Endothelial cell of umbilical vein (primary cell): ENCODE measurements at regions not wholly inside any gene's neighbourhood (a gene's known extent, or its start where the extent isn't known, plus 50 kb on each side); places are given as distances from the start of the nearest gene placed in this dataset.

Experiments
- BruUV-seq: library from RNA; stranded (reverse); fragments of 400-500 nt; replicated peaks from 2 replicates; lab custom pipeline; 2021; lab: Mats Ljungman, UMichigan
- CTCF ChIA-PET: fragments of 300-600, 350-600 bp; sonication (Branson Sonifier 250); formaldehyde crosslinking; loops from one replicate; lab custom pipeline; 2021; ENCODE audit warnings: antibody characterized with exemption, inconsistent platforms; lab: Charles Lee
- POLR2A ChIA-PET: fragments of 300-600, 350-600 bp; sonication (Branson Sonifier 250); formaldehyde crosslinking; loops from one replicate; lab custom pipeline; 2021; ENCODE audit warnings: antibody characterized with exemption, inconsistent platforms; lab: Charles Lee
- DNase-seq: peaks from one replicate; pipeline ENCODE4 v3.0.0-alpha.2; 2011; ENCODE audit warnings: low read depth, low spot score
- FAIRE-seq: peaks from 2 replicates; lab custom pipeline; 2011; peaks lifted over from hg19 to GRCh38; lab: Jason Lieb, UNC
- H2AFZ ChIP-seq: 2 replicates; pipeline ENCODE4 v1.6.0; 2012; ENCODE audit warnings: low read depth, low read length, control low read depth, inconsistent platforms
- H3K27ac ChIP-seq: 2 replicates; pipeline ENCODE4 v1.5.1; 2011; ENCODE audit warnings: low read depth, mild to moderate bottlenecking, control low read depth, low read length, moderate library complexity; ENCODE audit not compliant: insufficient read depth
- H3K27me3 ChIP-seq, 2 experiments: 2 replicates each; pipeline versions ENCODE4 v1.6.0 to v1.6.1; 2011; ENCODE audit warnings: low read length in 2 of 2, mixed read lengths in 1 of 2; ENCODE audit not compliant: control insufficient read depth in 2 of 2, insufficient read depth in 2 of 2
- H3K36me3 ChIP-seq, 2 experiments: 2 replicates in 1 of 2; 3 replicates in 1 of 2; pipeline ENCODE4 v1.5.1; 2011; ENCODE audit warnings: low read length in 2 of 2, mild to moderate bottlenecking in 1 of 2, moderate library complexity in 1 of 2; ENCODE audit not compliant: control insufficient read depth in 2 of 2, insufficient read depth in 2 of 2; ENCODE audit errors: extremely low read depth in 1 of 2
- H3K4me1 ChIP-seq: 3 replicates; pipeline ENCODE4 v1.5.1; 2011; ENCODE audit warnings: mild to moderate bottlenecking, low read length; ENCODE audit not compliant: control insufficient read depth, insufficient read depth; ENCODE audit errors: extremely low read depth
- H3K4me2 ChIP-seq: 2 replicates; pipeline ENCODE4 v1.6.1; 2011; ENCODE audit warnings: low read length, control low read depth, mixed read lengths; ENCODE audit not compliant: insufficient read depth
- H3K4me3 ChIP-seq, 3 experiments: fragments of 200-600 bp in 1 of 3; sonication (generic), shearing (Covaris generic) in 1 of 3; replicated peaks in 1 of 3; 2 replicates each; pipeline ENCODE4 v1.5.1; 2011 to 2016; ENCODE audit warnings: control low read depth in 3 of 3, low read length in 3 of 3, mild to moderate bottlenecking in 2 of 3, inconsistent platforms in 1 of 3, low read depth in 1 of 3, moderate library complexity in 1 of 3; ENCODE audit not compliant: insufficient read depth in 1 of 3
- H3K79me2 ChIP-seq: 2 replicates; pipeline ENCODE4 v1.6.0; 2012; ENCODE audit warnings: low read length, inconsistent platforms; ENCODE audit not compliant: control insufficient read depth, insufficient read depth
- H3K9ac ChIP-seq: replicated peaks from 2 replicates; pipeline ENCODE3; 2011; ENCODE audit warnings: low read length, control low read depth; ENCODE audit not compliant: insufficient read depth; ENCODE audit errors: extremely low read depth
- H3K9me1 ChIP-seq: replicated peaks from 3 replicates; pipeline ENCODE4 v1.6.0; 2011; ENCODE audit warnings: mild to moderate bottlenecking, low read length; ENCODE audit not compliant: control insufficient read depth, insufficient read depth; ENCODE audit errors: extremely low read depth
- H3K9me3 ChIP-seq: replicated peaks from 2 replicates; pipeline ENCODE4 v1.5.1; 2012; ENCODE audit warnings: low read length, inconsistent platforms; ENCODE audit not compliant: control insufficient read depth, insufficient read depth
- H4K20me1 ChIP-seq: replicated peaks from 2 replicates; pipeline ENCODE3; 2011; ENCODE audit warnings: mild to moderate bottlenecking, low read length; ENCODE audit not compliant: control insufficient read depth, insufficient read depth; ENCODE audit errors: extremely low read depth
- EZH2 ChIP-seq: IDR thresholded peaks from 2 replicates; pipeline ENCODE4 v1.6.1; 2012; ENCODE audit warnings: borderline replicate concordance, low read depth, mild to moderate bottlenecking, moderate library complexity, low read length, inconsistent platforms; ENCODE audit not compliant: severe bottlenecking
- FOS ChIP-seq: IDR thresholded peaks from 2 replicates; pipeline ENCODE4 v1.6.1; 2011; ENCODE audit warnings: mild to moderate bottlenecking, low read length, moderate library complexity, borderline replicate concordance; ENCODE audit not compliant: insufficient read depth
- GATA2 ChIP-seq: IDR thresholded peaks from 2 replicates; pipeline ENCODE4 v1.7.0; 2011; ENCODE audit warnings: low read depth, mild to moderate bottlenecking, moderate library complexity, mixed read lengths, low read length; ENCODE audit not compliant: insufficient read length, insufficient read depth
- JUN ChIP-seq: IDR thresholded peaks from 2 replicates; pipeline ENCODE4 v1.6.1; 2011; ENCODE audit warnings: borderline replicate concordance, low read depth; ENCODE audit not compliant: insufficient read length, insufficient read depth
- MYC ChIP-seq: IDR thresholded peaks from one replicate; pipeline ENCODE4 v1.6.1; 2011; ENCODE audit warnings: mild to moderate bottlenecking, low read depth, low read length
- POLR2A ChIP-seq: IDR thresholded peaks from 2 replicates; pipeline ENCODE4 v1.6.1; 2012; ENCODE audit warnings: low read depth, mild to moderate bottlenecking, control low read depth, low read length
- POLR2AphosphoS5 ChIP-seq: IDR thresholded peaks from 2 replicates; pipeline ENCODE4 v1.6.1; 2012; ENCODE audit warnings: low read depth, mild to moderate bottlenecking, control low read depth, low read length, moderate library complexity; ENCODE audit not compliant: insufficient read depth
- dilution Hi-C: fragments of 300-500 bp; cut with MboI; formaldehyde crosslinking; loops from one replicate; pipeline ENCODE4 v1.15.0; 2019; ENCODE audit warnings: low sequenced_read_pairs; ENCODE audit not compliant: extremely low pct_ligation_motif_present
- intact Hi-C: fragments of 100-400 bp; cut with micrococcal nuclease; formaldehyde crosslinking; loops from one replicate; pipeline ENCODE4 v1.10.0; 2022
- TF ChIP-seq, protein P1 (sequence below): IDR thresholded peaks from 2 replicates; pipeline ENCODE4 v1.6.1; 2011; ENCODE audit not compliant: insufficient read depth, insufficient read length
- TF ChIP-seq, protein P2 (sequence below), 2 donors: IDR thresholded peaks; 1 replicate in 1 of 2; 2 replicates in 1 of 2; pipeline ENCODE4 v1.5.1; 2011; ENCODE audit warnings: low read length in 2 of 2, mild to moderate bottlenecking in 2 of 2, moderate library complexity in 2 of 2, control low read depth in 1 of 2, inconsistent platforms in 1 of 2, low read depth in 1 of 2; ENCODE audit not compliant: insufficient read depth in 1 of 2; ENCODE audit errors: extremely low read depth in 1 of 2

DNA sequence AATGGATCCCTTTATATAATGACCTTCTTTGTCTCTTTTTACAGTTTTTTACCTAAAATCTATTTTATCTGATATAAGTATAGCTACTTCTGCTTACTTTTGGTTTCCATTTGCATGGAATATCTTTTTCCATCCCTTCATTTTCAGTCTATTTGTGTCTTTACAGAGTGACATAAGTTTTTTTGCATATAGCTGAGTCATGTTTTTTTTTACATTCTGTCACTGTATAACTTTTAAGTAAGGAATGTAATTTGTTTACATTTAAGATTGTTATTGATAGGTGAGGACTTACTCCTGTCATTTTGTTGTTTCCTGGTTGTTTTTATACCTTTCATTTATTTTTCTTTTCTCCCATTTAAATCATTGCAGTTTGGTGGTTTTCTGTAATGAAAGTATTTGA, 402.7 kb upstream of the ADGRL2 start:
- Histone ChIP-seq H3K36me3 (no peaks in the 10 kb centered on the region), H3K4me1 (no peaks in the 10 kb centered on the region), H3K4me2 (no peak overlapping the region), H3K27ac (no peak overlapping the region), H3K27me3 (no peaks in the 10 kb centered on the region), H4K20me1 (no peaks in the 10 kb centered on the region), H3K9me3 (no peaks in the 10 kb centered on the region), H2AFZ (no peak overlapping the region), H3K79me2 (no peaks in the 10 kb centered on the region), H3K9me1 (no peaks in the 10 kb centered on the region), H3K9ac (no peak overlapping the region), H3K4me3 (no peak overlapping the region)
- ChIA-PET CTCF (interaction anchor here (0.8 kb wide), 1 partner anchor 17 kb away, joined by 3 read pairs; no protein-coding TSS in a partner anchor), POLR2A (no interaction called here)
- intact Hi-C loops (no loop called here), dilution Hi-C loops (no loop called here)
- TF ChIP-seq FOS: no peak
- TF ChIP-seq JUN: no peak
- TF ChIP-seq MYC: no peak
- TF ChIP-seq, protein P1, sequence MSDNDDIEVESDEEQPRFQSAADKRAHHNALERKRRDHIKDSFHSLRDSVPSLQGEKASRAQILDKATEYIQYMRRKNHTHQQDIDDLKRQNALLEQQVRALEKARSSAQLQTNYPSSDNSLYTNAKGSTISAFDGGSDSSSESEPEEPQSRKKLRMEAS: no peak
- TF ChIP-seq GATA2: no peak
- no peak for TF ChIP-seq POLR2AphosphoS5
- no peak for TF ChIP-seq EZH2
- no TSS peak for BruUV-seq
- FAIRE-seq (no peak), DNase-seq (no peak)

DNA sequence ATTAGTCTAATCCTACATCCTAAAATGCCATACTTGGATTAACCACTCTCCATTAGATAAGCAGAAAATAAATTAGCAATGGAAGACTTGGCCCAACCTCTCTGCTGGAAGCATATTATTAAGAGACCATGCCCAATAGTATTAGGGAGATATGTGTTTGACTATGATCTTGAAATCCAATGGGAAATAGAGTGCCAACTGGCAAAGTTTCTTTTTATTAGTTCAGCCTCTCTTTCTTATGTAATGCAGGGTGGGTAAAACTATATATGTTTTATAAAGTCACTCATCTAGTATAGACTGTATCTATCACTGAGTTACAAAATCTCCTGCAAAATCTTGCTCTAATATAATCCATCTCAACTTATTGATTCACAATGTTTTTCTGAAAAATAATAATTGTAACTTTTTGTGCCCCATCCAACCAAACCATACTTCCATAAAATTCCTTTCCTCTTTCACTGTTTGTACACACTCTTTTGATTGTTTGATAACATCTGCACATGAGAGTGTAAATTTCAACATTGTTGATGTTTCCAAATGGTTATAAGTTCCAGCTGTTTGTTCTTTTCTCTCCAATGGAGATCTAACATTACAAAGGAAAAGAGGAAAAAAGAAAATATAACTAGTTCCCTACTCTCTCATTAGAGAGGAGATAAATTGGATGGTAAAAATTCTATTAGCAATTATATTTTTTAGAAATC, 408.1 kb upstream of the ADGRL2 start:
- Histone ChIP-seq H3K9me3 (no peaks in the 10 kb centered on the region), H3K4me1 (no peaks in the 10 kb centered on the region), H4K20me1 (no peaks in the 10 kb centered on the region), H3K9ac (no peak overlapping the region), H3K4me3 (no peak overlapping the region), H3K27ac (no peak overlapping the region), H3K4me2 (no peak overlapping the region), H3K36me3 (no peaks in the 10 kb centered on the region), H3K9me1 (no peaks in the 10 kb centered on the region), H3K27me3 (no peaks in the 10 kb centered on the region), H3K79me2 (no peaks in the 10 kb centered on the region), H2AFZ (no peak overlapping the region)
- ChIA-PET POLR2A (no interaction called here), CTCF (no interaction called here)
- FAIRE-seq: no peak
- TF ChIP-seq, protein P2, sequence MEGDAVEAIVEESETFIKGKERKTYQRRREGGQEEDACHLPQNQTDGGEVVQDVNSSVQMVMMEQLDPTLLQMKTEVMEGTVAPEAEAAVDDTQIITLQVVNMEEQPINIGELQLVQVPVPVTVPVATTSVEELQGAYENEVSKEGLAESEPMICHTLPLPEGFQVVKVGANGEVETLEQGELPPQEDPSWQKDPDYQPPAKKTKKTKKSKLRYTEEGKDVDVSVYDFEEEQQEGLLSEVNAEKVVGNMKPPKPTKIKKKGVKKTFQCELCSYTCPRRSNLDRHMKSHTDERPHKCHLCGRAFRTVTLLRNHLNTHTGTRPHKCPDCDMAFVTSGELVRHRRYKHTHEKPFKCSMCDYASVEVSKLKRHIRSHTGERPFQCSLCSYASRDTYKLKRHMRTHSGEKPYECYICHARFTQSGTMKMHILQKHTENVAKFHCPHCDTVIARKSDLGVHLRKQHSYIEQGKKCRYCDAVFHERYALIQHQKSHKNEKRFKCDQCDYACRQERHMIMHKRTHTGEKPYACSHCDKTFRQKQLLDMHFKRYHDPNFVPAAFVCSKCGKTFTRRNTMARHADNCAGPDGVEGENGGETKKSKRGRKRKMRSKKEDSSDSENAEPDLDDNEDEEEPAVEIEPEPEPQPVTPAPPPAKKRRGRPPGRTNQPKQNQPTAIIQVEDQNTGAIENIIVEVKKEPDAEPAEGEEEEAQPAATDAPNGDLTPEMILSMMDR (IDR thresholded peaks at IDR 0.05; ENCODE audit: extremely low read depth in 1 of 2, insufficient read depth in 1 of 2, low read depth in 1 of 2, low read length in 2 of 2): no peak
- TF ChIP-seq POLR2AphosphoS5 (no peak), GATA2 (no peak), POLR2A (no peak), EZH2 (no peak), FOS (no peak), MYC (no peak), JUN (no peak)
- TF ChIP-seq, protein P1: no peak
- intact Hi-C loops: no loop called here
- no peak for DNase-seq
- BruUV-seq: no TSS peak
- dilution Hi-C loops: no loop called here
